PC-9 (cell line): ENCODE measurements at regions not wholly inside any gene's neighbourhood (a gene's known extent, or its start where the extent isn't known, plus 50 kb on each side); places are given as distances from the start of the nearest gene placed in this dataset.
A peak's percentile ranks its signal among the peaks of the same experiment; 100 is the strongest.

ENCODE experiments used
- BruUV-seq: library from RNA; stranded (reverse); fragments of 400-500 nt; replicated peaks from 2 replicates; lab custom pipeline; 2021; lab: Mats Ljungman, UMichigan
- CTCF ChIA-PET: fragments of 300-600 bp; sonication (Branson Sonifier 250); formaldehyde crosslinking; loops from one replicate; lab custom pipeline; 2022; ENCODE audit warnings: antibody characterized with exemption; lab: Charles Lee
- POLR2A ChIA-PET: fragments of 300-600 bp; sonication (Branson Sonifier 250); formaldehyde crosslinking; loops from one replicate; lab custom pipeline; 2022; ENCODE audit warnings: antibody characterized with exemption; ENCODE audit not compliant: unreplicated experiment; lab: Charles Lee
- DNase-seq, 2 experiments: peaks; one replicate each; pipeline versions ENCODE4 v3.0.0 to v3.0.0-alpha.2; 2015 to 2022; ENCODE audit warnings: mixed read lengths in 1 of 2
- H2AFZ ChIP-seq: fragments of 200-600 bp; sonication (generic); 2 replicates; pipeline ENCODE4 v1.8.1; 2017; ENCODE audit warnings: antibody characterized with exemption
- H3F3A ChIP-seq: fragments of 200-600 bp; sonication (generic); 2 replicates; pipeline ENCODE4 v1.8.1; 2017; ENCODE audit warnings: antibody characterized with exemption, mild to moderate bottlenecking, low read depth; ENCODE audit not compliant: insufficient read depth
- H3K27ac ChIP-seq: fragments of 200-600 bp; sonication (generic); 2 replicates; pipeline ENCODE4 v1.6.1; 2016; ENCODE audit warnings: mixed run types
- H3K27me3 ChIP-seq: fragments of 200-600 bp; sonication (generic); 2 replicates; pipeline ENCODE4 v1.6.1; 2016; ENCODE audit warnings: low read depth, mixed run types; ENCODE audit not compliant: insufficient read depth
- H3K36me3 ChIP-seq: fragments of 200-600 bp; sonication (generic); 2 replicates; pipeline ENCODE4 v1.6.1; 2016; ENCODE audit warnings: low read depth, mixed run types
- H3K4me1 ChIP-seq: fragments of 200-600 bp; sonication (generic); replicated peaks from 2 replicates; pipeline ENCODE4 v1.6.1; 2016; ENCODE audit warnings: mixed run types; ENCODE audit not compliant: insufficient read depth
- H3K4me2 ChIP-seq: fragments of 200-600 bp; sonication (generic); 2 replicates; pipeline ENCODE4 v1.6.1; 2017; ENCODE audit warnings: mixed run types
- H3K4me3 ChIP-seq: fragments of 200-600 bp; sonication (generic); 2 replicates; pipeline ENCODE4 v1.6.1; 2016; ENCODE audit warnings: mixed run types
- H3K79me2 ChIP-seq: fragments of 200-600 bp; sonication (generic); 2 replicates; pipeline ENCODE4 v1.6.1; 2017; ENCODE audit warnings: low read depth, mixed run types
- H3K9me2 ChIP-seq: fragments of 200-600 bp; sonication (generic); 2 replicates; pipeline ENCODE4 v1.8.1; 2017; ENCODE audit warnings: mild to moderate bottlenecking; ENCODE audit not compliant: insufficient read depth
- H3K9me3 ChIP-seq: fragments of 200-600 bp; sonication (generic); 2 replicates; pipeline ENCODE4 v1.8.1; 2016; ENCODE audit warnings: low read depth; ENCODE audit not compliant: insufficient read depth
- H4K20me1 ChIP-seq: fragments of 200-600 bp; sonication (generic); 2 replicates; pipeline ENCODE4 v1.8.1; 2017; ENCODE audit not compliant: insufficient read depth
- EZH2 ChIP-seq: fragments of 200-600 bp; sonication (generic); IDR thresholded peaks from 2 replicates; pipeline ENCODE4 v1.8.0; 2017; ENCODE audit warnings: antibody characterized with exemption, low read depth
- intact Hi-C: fragments of 100-400 bp; cut with micrococcal nuclease; formaldehyde crosslinking; loops from one replicate; pipeline ENCODE4 v1.10.0; 2022; ENCODE audit not compliant: unreplicated experiment
- TF ChIP-seq, protein P1 (sequence below): fragments of 200-600 bp; sonication (generic); conservative IDR thresholded peaks from 2 replicates; pipeline ENCODE4 v1.6.1; 2017; ENCODE audit warnings: mixed run types, antibody characterized with exemption, mild to moderate bottlenecking, moderate library complexity

GRCh38 chr11:43010042-43010441 is 301.8 kb upstream of the API5 start:
- ChIA-PET POLR2A (no interaction called here), CTCF (interaction anchor here (0.7 kb wide), 1 partner anchor 272 kb away, joined by 5 read pairs; no protein-coding TSS in a partner anchor)
- no peak overlapping the region for H2AFZ ChIP-seq
- no peaks in the 10 kb centered on the region for H3K79me2 ChIP-seq
- intact Hi-C loops: no loop called here
- no peak overlapping the region for H3K4me2 ChIP-seq
- no peaks in the 10 kb centered on the region for H4K20me1 ChIP-seq
- no peaks in the 10 kb centered on the region for H3K9me3 ChIP-seq
- no peak overlapping the region for H3K27ac ChIP-seq
- no peaks in the 10 kb centered on the region for H3K36me3 ChIP-seq
- no peaks in the 10 kb centered on the region for H3K27me3 ChIP-seq
- no peaks in the 10 kb centered on the region for H3F3A ChIP-seq
- BruUV-seq: no TSS peak
- H3K4me1 ChIP-seq: no peaks in the 10 kb centered on the region
- no peak overlapping the region for H3K4me3 ChIP-seq
- DNase-seq: no peak
- TF ChIP-seq EZH2: no peak
- TF ChIP-seq, protein P1, sequence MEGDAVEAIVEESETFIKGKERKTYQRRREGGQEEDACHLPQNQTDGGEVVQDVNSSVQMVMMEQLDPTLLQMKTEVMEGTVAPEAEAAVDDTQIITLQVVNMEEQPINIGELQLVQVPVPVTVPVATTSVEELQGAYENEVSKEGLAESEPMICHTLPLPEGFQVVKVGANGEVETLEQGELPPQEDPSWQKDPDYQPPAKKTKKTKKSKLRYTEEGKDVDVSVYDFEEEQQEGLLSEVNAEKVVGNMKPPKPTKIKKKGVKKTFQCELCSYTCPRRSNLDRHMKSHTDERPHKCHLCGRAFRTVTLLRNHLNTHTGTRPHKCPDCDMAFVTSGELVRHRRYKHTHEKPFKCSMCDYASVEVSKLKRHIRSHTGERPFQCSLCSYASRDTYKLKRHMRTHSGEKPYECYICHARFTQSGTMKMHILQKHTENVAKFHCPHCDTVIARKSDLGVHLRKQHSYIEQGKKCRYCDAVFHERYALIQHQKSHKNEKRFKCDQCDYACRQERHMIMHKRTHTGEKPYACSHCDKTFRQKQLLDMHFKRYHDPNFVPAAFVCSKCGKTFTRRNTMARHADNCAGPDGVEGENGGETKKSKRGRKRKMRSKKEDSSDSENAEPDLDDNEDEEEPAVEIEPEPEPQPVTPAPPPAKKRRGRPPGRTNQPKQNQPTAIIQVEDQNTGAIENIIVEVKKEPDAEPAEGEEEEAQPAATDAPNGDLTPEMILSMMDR: no peak
- no peaks in the 10 kb centered on the region; the same call in 1 of the 2 replicates for H3K9me2 ChIP-seq

GRCh38 chr11:43012606-43013005 is 299.2 kb upstream of the API5 start:
- Histone ChIP-seq H3K79me2 (no peaks in the 10 kb centered on the region), H2AFZ (no peak overlapping the region), H3K27me3 (no peaks in the 10 kb centered on the region), H3K27ac (no peak overlapping the region), H3K9me2 (no peaks in the 10 kb centered on the region), H3K4me1 (no peaks in the 10 kb centered on the region), H3K4me2 (no peak overlapping the region), H3K9me3 (no peaks in the 10 kb centered on the region), H3K4me3 (no peak overlapping the region), H3F3A (no peaks in the 10 kb centered on the region), H3K36me3 (no peaks in the 10 kb centered on the region), H4K20me1 (no peaks in the 10 kb centered on the region)
- intact Hi-C loops: no loop called here
- ChIA-PET POLR2A (no interaction called here), CTCF (no interaction called here)
- no peak for DNase-seq
- no TSS peak for BruUV-seq
- no peak for TF ChIP-seq EZH2
- TF ChIP-seq, protein P1: no peak

GRCh38 chr11:43021466-43021865 is 290.3 kb upstream of the API5 start:
- POLR2A ChIA-PET: no interaction called here
- no peak overlapping the region for H2AFZ ChIP-seq
- no peak overlapping the region for H3K27ac ChIP-seq
- CTCF ChIA-PET: no interaction called here
- no peaks in the 10 kb centered on the region for H3K79me2 ChIP-seq
- H3K9me3 ChIP-seq: no peaks in the 10 kb centered on the region
- H3K9me2 ChIP-seq: no peaks in the 10 kb centered on the region
- no peaks in the 10 kb centered on the region for H3F3A ChIP-seq
- H3K4me3 ChIP-seq: no peak overlapping the region
- H3K36me3 ChIP-seq: no peaks in the 10 kb centered on the region
- DNase-seq: no peak
- H3K27me3 ChIP-seq: no peaks in the 10 kb centered on the region
- no peaks in the 10 kb centered on the region for H3K4me1 ChIP-seq
- intact Hi-C loops: no loop called here
- TF ChIP-seq, protein P1: peak; percentile 37
- TF ChIP-seq EZH2: no peak
- H3K4me2 ChIP-seq: no peak overlapping the region
- H4K20me1 ChIP-seq: no peaks in the 10 kb centered on the region
- BruUV-seq: no TSS peak
